Thymus (tissue), 11 donors: ENCODE measurements at regions not wholly inside any gene's neighbourhood (a gene's known extent, or its start where the extent isn't known, plus 50 kb on each side); places are given as distances from the start of the nearest gene placed in this dataset.

Experiments
- DNase-seq, 9 donors: peaks; one replicate each; pipeline ENCODE4 v3.0.0-alpha.2; 2013; ENCODE audit warnings: low spot score in 9 of 9, low read depth in 6 of 9, missing footprints in 1 of 9
- H3K27ac ChIP-seq, 2 donors: one replicate each; pipeline ENCODE4 v1.5.1; 2013; ENCODE audit warnings: control low read depth in 1 of 2, low read depth in 1 of 2, low read length in 1 of 2, mild to moderate bottlenecking in 1 of 2, moderate library complexity in 1 of 2
- H3K27me3 ChIP-seq, 2 donors: one replicate each; pipeline ENCODE4 v1.5.1; 2013; ENCODE audit warnings: low read length in 1 of 2; ENCODE audit not compliant: control insufficient read depth in 2 of 2, insufficient read depth in 1 of 2
- H3K36me3 ChIP-seq, 2 donors: one replicate each; pipeline ENCODE4 v1.5.1; 2013; ENCODE audit warnings: low read length in 1 of 2, mild to moderate bottlenecking in 1 of 2, moderate library complexity in 1 of 2; ENCODE audit not compliant: control insufficient read depth in 2 of 2, insufficient read depth in 2 of 2
- H3K4me1 ChIP-seq, 2 donors: one replicate each; pipeline ENCODE4 v1.5.1; 2013; ENCODE audit warnings: low read length in 2 of 2; ENCODE audit not compliant: control insufficient read depth in 2 of 2, insufficient read depth in 2 of 2
- H3K4me3 ChIP-seq, 2 donors: one replicate each; pipeline ENCODE4 v1.5.1; 2013; ENCODE audit warnings: low read length in 2 of 2, control low read depth in 1 of 2, mild to moderate bottlenecking in 1 of 2
- H3K9me3 ChIP-seq, 2 donors: one replicate each; pipeline ENCODE4 v1.5.1; 2013; ENCODE audit warnings: low read length in 1 of 2, mild to moderate bottlenecking in 1 of 2; ENCODE audit not compliant: control insufficient read depth in 2 of 2, insufficient read depth in 1 of 2
- WGBS: extraction: QIAGEN DNeasy Blood & Tissue Kit; methylation state at CpG from one replicate; pipeline ENCODE4 v1.1.7; 2013; 5-methylcytosine and 5-hydroxymethylcytosine counted together
- donor health status: healthy.

GRCh38 chr9:26457151-26457550 is 435.5 kb downstream of the CAAP1 start:
- WGBS, result 86% methylated on average over 3 of the region's 3 CpGs
- no peak for DNase-seq
- H3K36me3 ChIP-seq, result no peaks in the 10 kb centered on the region
- no peak overlapping the region for H3K4me3 ChIP-seq
- H3K27ac ChIP-seq, result no peak overlapping the region
- H3K4me1 ChIP-seq, result no peaks in the 10 kb centered on the region
- no peaks in the 10 kb centered on the region for H3K9me3 ChIP-seq
- no peaks in the 10 kb centered on the region for H3K27me3 ChIP-seq

DNA sequence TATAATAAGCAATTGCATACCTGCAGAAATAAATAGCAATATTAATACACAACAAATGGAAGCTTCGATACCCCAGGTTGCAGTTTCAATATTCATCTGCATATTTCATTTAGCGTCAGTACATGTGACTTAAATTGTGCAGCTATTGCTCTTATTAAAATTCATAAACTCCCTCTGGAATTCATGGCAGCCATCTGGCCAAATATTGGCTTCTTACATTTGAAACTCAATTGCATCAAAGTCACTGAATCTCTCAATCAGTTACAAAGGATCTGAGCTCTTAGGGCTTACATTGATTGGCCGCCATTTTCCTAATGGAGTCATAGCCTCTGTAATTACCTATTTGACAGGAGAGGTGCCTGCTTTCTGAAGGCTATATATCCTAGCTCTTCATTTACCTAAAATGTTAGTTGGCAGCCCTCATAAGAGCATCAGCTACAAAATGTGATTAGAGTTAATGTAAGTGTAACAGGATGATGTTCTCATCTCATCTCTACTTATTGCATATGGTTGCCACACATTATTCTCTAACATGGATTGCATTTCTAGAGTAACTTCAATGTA is 453.5 kb downstream of the CAAP1 start:
- no peak overlapping the region for H3K4me3 ChIP-seq
- WGBS, result 94% methylated on average over 3 of the region's 3 CpGs

DNA sequence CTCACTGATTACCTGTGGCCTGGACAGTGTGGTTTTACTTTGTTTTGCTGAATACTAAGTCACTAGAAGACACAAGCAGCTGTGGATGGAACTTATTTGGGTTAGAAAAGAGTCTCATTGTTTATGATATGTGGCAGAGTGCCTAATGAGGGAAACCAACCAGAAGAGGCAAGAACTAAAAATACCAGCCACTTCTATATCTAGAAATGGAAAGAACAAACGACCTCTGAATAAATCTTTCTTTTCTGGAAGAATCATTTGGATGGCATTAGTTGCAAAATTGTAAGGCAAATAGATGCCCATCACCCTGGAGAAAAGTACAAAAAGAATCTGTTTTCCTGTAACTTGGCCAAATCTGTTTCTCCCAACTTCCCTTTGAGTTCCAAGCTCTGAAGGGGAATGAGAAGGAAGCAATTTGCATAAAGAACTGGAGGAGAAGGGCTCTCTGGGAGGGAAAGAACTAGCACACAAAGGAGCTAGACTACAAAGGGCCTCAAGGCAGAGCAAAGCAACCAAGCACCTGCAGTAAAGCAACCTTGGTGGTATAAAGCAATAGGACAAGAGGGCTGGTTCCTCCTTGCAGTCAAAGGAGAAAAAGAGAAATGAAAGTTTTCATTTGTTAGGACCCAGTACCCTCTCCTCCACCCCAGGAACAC is 455.4 kb downstream of the CAAP1 start:
- 36% methylated on average over 1 of the region's 1 CpG for WGBS

More for the DNA sequence above, 453.5 kb downstream of the CAAP1 start:
- no peak for DNase-seq
- Histone ChIP-seq H3K27ac (no peak overlapping the region), H3K27me3 (no peaks in the 10 kb centered on the region), H3K9me3 (no peaks in the 10 kb centered on the region), H3K36me3 (no peaks in the 10 kb centered on the region), H3K4me1 (no peaks in the 10 kb centered on the region)

DNA sequence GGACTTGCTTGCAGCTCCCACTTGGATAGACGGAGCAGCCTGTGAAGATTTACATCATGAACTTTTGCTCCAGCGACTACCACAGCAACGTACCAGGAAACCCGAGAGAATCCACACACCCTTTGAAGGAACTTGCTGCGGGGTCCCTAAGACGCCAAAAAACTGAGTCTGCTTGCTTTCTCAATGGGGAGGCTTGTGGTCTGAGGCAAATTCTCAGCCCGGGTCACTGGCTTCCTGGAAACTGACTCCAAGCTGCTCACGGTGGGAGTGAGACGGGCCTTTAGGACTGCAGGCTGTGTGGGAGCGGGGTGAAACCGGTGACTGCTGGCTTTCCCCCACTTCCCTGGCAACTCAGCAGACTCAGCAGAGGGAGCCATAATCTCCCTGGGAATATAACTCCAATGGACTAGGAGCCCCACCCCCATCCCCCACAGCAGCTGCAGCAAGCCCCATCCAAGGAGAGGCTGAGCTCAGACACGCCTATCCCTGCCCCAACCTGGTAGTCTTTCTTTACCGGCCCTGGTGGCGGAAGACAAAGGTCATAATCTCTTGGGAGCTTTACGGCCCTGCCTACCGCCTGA is 466.0 kb downstream of the CAAP1 start:
- Histone ChIP-seq H3K27ac (no peak overlapping the region), H3K27me3 (no peaks in the 10 kb centered on the region), H3K9me3 (no peaks in the 10 kb centered on the region), H3K4me3 (no peak overlapping the region), H3K4me1 (no peaks in the 10 kb centered on the region), H3K36me3 (no peaks in the 10 kb centered on the region)
- 95% methylated on average over 16 of the region's 16 CpGs for WGBS
- DNase-seq, result no peak

More for the DNA sequence above, 455.4 kb downstream of the CAAP1 start:
- Histone ChIP-seq H3K4me3 (no peak overlapping the region), H3K4me1 (no peaks in the 10 kb centered on the region), H3K27me3 (no peaks in the 10 kb centered on the region), H3K27ac (no peak overlapping the region), H3K36me3 (no peaks in the 10 kb centered on the region), H3K9me3 (no peaks in the 10 kb centered on the region)
- DNase-seq, result no peak

DNA sequence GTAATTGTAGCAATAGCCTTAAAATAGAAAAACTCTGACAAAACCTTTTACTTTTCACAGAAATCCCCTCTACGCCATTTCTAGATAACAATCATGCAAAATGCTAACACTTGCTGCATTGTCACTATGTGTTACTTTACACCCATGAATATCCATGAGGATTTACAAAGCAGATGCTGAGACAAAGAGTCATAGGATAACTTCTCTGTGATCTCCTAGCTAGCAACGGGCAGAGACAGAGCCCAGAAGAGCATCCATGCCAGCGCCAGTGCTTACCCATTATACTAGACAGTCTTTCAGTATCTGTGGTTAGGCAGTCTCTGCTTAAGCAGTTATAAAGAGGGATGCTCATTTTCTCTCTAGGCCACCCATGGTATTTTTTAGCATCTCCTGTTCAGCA is 474.1 kb downstream of the CAAP1 start:
- Histone ChIP-seq H3K9me3 (no peaks in the 10 kb centered on the region), H3K4me1 (no peaks in the 10 kb centered on the region), H3K27me3 (no peaks in the 10 kb centered on the region), H3K36me3 (no peaks in the 10 kb centered on the region), H3K27ac (no peak overlapping the region), H3K4me3 (no peak overlapping the region)
- WGBS, result 84% methylated on average over 3 of the region's 3 CpGs
- DNase-seq, result no peak

- no peak overlapping the region for H3K27ac ChIP-seq
- no peaks in the 10 kb centered on the region for H3K27me3 ChIP-seq
- no peaks in the 10 kb centered on the region for H3K36me3 ChIP-seq
- no peaks in the 10 kb centered on the region for H3K9me3 ChIP-seq
- no peak overlapping the region for H3K4me3 ChIP-seq
- WGBS, result 86% methylated on average over 3 of the region's 3 CpGs
- no peaks in the 10 kb centered on the region for H3K4me1 ChIP-seq
- DNase-seq, result no peak
These were observed 477.1 kb downstream of the CAAP1 start for GRCh38 chr9:26415528-26415927.

DNA sequence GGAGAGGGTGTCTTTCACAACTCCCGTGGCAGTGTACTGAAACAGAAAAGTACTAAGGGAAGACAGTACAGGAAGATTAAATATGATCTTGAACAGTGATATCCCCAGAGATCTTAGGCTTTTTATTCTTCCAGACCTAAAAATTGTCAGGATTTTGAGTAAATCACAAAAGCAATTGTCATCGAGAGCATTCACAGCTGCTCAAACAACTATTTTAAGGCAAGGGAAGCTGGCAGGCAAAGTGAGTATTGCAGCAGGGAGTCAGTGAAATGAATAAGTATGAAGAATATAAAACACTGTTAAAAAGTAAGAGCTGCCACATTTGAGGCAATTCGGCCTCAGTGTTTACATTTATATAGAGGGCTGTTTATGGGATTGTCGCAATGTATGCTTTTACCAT is 479.0 kb downstream of the CAAP1 start:
- Histone ChIP-seq H3K36me3 (no peaks in the 10 kb centered on the region), H3K4me3 (no peak overlapping the region), H3K4me1 (no peaks in the 10 kb centered on the region), H3K27ac (no peak overlapping the region), H3K9me3 (no peaks in the 10 kb centered on the region), H3K27me3 (no peaks in the 10 kb centered on the region)
- DNase-seq, result no peak
- 88% methylated on average over 4 of the region's 4 CpGs for WGBS

GRCh38 chr9:26412446-26412845 is 480.2 kb downstream of the CAAP1 start:
- no peak for DNase-seq
- Histone ChIP-seq H3K4me1 (no peaks in the 10 kb centered on the region), H3K9me3 (no peaks in the 10 kb centered on the region), H3K36me3 (no peaks in the 10 kb centered on the region), H3K27me3 (no peaks in the 10 kb centered on the region), H3K27ac (no peak overlapping the region), H3K4me3 (no peak overlapping the region)
- WGBS, result 90% methylated on average over 1 of the region's 1 CpG

- DNase-seq, result no peak
- no peaks in the 10 kb centered on the region for H3K36me3 ChIP-seq
- no peaks in the 10 kb centered on the region for H3K9me3 ChIP-seq
- H3K4me1 ChIP-seq, result no peaks in the 10 kb centered on the region
- H3K27me3 ChIP-seq, result no peaks in the 10 kb centered on the region
- no peak overlapping the region for H3K4me3 ChIP-seq
- WGBS, result 75% methylated on average over 2 of the region's 2 CpGs
- H3K27ac ChIP-seq, result no peak overlapping the region
These were observed 485.9 kb downstream of the CAAP1 start for GRCh38 chr9:26406676-26407075.
